Hindlimb muscle (tissue), 1 donor: ENCODE measurements at regions not wholly inside any gene's neighbourhood (a gene's known extent, or its start where the extent isn't known, plus 50 kb on each side); places are given as distances from the start of the nearest gene placed in this dataset.

Experiments
- DNase-seq: peaks from one replicate; pipeline ENCODE4 v3.0.0-alpha.2; 2013

DNA sequence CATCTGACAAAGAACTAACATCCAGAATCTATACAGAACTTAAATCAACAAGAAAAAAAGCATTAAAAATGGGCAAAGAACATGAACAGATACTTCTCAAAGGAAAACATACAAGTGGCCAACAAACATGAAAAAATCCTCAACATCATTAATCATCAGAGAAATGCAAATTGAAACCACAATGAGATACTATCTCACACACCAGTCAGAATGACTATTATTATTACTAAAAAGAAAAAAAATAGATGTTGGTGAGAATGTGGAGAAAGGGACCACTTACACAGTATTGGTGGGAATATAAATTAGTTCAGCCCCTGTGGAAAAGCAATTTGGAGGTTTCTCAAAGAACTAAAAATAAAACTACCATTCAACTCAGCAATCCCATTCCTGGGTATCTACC is 89.1 kb upstream of the ADO start:
- DNase-seq = no peak

DNA sequence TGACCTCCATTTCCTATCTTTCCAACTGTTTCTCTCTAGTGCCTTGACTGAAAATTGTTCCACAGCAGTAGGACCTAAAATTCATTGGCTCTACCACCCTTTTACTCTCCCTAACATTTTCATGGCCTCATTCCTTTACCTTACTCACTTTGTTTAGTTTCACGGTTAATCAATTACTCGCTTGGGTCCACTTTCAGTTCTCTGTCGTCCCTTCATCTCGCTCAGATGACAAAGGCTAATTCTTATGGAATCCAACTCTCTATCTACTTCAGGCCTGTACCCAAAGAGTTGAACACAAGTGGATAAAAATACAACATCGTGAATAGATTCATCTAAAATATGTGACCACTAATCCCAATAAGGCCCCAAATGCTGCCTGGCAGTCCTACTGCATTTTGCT is 85.9 kb upstream of the ADO start:
- no peak for DNase-seq

DNA sequence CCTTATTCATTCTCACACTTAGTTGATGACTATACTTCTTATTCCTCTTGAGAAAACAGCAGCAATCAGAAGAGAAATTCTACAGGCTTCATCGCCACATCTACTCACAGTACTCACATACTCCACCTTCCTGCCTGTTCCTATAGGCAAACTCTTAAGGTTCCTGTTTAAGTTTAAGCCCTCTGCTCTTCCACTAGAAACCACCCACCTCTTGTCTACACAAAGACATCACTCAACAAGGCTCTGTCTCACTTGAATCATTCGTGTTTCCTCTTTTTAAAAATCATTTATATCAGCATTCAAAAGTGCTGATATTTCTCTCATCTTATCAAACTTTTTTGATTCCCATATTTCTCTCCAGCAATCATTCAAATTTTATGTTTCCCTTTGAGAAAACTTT is 85.5 kb upstream of the ADO start:
- no peak for DNase-seq

DNA sequence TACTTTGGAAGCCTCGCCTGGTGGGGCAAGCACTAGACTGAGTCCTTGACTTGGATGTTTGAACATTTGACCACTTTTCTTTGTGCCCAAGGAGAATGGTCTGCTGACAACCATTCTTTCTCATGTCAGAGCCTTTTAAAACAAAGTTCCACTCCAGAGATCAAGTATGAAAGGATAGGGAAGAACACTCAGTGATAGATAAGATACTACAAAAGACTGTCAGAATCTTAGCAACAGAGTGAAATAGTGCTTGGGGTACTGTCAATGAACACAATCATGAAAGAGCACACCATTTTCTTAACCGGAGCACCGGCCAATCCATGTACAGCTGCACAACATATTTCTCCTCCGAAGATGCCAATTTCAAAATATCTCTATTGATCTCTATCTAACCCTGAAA is 82.8 kb upstream of the ADO start:
- DNase-seq = no peak

DNA sequence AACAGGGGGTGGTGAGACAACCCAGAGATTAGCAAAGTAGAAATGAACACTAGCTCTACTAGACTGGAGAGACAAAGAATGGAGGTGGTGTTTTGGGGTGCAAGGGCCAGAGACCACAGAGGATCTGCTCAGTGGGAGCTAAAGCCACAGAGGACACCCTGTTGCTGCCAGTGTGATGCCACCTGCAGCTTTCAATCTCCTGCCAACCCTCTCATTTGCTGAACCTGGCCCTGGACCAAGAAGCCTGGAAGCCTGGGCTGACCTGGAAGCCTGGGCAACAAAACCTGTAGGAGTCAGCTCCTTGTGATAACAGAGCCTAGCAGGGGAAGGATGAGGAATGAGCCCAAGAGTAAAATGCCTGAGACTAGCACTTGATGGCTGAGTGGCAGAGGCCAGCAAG is 81.1 kb upstream of the ADO start:
- DNase-seq = no peak

DNA sequence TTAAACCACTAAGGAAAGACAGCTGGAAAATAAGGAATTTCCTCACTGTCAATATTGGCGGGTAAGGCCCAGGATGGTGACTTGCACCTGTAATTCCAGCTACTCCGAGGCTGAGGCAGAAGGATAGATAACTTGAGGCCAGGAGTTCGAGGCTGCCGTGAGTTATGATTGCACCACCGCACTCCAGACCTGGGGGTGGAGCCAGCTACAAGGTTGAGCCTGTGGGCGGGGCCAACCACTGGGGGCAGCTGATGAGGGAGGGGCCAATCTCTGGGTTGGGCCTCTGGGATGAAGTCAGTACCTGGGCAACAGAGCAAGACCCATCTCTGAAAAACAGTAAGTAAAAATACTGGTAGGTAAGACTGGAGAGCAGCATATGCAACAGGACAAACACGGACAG is 80.1 kb upstream of the ADO start:
- no peak for DNase-seq

DNA sequence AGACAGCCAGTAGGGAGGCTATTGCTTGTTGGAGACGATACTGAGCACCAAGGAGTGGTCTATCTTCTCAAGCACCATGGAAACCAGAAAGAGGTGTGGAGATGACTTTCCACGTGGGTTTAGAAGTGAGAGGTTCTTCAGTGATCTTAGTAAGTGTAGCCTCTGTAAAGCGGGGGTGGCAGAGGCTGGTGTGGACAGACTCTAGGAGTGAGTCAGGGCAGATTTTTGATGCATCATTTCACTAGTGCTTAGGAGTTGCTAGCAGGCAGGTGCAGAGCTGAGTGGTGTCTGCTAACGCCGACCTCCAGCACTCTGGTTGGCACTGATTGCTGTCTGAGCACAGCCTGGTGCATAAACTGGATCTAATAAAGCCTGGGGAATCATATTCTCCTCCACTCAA is 78.4 kb upstream of the ADO start:
- DNase-seq = no peak

DNA sequence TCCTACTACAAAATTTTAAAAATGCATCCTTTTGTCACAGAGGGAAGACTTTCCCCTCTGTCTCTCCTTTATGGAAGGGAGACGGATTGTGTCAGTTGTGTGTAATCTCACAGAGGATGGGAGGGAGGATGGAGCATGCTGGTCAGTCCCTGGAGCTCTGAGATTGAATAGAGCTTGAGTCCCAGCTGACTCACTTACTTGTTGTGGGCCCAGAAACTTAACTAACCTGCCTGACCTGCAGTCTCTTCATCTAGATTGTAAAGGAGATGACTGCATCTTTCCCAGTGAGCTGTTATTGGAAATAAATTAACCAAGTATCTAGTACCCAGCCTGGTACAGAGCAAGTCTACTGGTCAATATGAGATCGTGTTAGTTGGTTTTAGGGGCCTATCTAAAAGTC is 77.9 kb upstream of the ADO start:
- DNase-seq = no peak

DNA sequence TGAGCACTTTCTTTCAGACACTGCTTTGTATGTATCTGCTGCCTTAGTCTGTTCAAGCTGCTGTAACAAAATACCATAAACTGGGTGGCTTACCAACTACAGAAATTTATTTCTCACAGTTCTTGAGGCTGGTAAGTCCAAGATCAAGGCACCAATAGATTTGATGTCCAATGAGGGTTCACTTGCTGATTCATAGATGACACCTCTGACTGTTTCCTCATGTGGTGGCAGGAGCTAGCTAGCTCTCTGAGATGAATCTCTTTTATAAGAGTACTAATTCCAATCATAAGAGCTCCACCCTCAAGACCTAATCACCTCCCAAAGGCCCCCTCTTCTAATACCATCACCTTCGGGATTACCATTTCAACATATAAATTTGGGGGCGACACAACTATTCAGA is 76.6 kb upstream of the ADO start:
- no peak for DNase-seq

DNA sequence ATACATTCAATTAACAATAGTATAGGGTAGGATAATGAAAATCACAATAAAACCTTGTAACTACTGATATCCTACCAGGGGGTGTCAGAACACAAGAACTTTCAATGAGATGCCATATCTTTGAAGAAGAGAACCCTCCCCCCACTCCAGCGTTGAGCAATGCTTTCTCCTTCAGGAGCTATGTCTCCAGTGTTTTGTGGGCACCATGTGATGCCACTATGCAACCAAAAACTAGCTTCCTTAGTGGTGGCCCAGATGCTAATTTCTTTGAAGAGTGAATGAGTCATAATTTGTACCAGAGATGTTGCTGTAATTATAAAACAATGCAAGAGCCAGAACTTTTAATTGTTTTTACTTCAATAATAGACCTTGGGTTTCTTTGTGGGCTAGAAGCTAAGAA is 76.0 kb upstream of the ADO start:
- DNase-seq = no peak

DNA sequence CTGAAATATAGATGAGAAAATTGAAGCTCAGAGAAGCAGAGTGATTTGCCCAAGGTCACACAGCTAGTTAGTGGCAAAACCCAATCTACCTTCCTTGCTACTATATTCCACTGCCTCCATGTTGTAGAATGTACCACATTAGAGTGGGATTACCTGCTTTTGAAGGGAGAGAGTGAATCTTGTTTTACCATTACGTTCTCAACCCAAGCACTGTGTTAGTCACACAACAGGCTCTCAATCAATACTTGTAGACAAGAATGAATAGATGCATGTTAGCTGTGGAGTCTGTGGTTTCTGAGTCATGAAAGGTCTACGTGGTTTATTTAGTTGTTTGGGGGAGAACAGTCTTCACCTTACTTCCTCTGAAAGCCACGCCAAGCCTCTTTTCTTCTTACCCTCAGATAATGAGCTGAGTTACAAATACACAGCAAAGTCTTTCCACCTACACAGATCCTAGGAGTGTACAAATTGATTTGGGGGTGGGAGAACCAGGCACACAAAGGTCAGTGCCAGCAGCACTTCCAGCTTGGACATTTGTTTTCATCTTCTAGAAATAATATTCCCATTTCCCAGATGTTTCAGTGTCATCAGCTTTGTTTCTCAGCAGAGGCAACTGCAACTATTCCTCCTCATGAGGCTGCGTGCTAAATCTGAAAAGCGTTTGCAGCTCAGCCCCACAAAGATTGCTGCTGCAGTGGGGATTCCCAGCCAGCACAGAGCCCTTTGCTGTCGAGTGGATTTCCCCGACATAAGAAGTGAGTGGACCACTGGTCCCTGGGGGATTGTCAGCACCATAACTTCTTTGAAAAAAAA is 71.5 kb upstream of the ADO start:
- DNase-seq = no peak

DNA sequence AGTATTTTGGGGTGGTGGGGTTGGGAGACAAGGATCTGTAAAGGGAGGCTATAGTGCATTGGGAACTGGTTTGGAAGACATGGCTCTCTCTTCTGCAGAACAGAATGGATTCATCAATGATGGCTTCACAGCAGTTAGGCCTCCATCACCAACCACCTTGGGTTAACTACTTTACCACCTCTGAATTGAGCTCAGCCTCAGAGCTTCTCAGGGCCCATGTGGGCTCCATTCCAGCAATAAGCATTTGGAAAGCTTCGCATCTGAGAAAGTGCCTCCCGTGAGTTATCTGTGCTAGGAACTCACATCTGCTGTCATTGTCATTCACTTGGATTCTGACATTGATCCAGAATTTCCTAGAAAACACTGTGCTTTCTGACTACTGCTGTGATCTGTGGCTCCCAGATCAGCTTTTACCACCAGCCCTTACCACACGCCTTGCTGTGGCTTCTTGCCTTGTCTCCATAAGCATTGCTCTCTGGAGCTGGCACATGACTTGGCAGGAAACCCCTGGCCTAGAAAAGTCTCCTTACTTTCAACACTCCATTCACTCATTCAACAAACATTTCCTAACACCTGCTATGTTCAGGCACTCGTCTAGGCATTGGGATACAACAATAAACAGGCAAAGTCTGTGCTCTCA is 70.7 kb upstream of the ADO start:
- DNase-seq = no peak

DNA sequence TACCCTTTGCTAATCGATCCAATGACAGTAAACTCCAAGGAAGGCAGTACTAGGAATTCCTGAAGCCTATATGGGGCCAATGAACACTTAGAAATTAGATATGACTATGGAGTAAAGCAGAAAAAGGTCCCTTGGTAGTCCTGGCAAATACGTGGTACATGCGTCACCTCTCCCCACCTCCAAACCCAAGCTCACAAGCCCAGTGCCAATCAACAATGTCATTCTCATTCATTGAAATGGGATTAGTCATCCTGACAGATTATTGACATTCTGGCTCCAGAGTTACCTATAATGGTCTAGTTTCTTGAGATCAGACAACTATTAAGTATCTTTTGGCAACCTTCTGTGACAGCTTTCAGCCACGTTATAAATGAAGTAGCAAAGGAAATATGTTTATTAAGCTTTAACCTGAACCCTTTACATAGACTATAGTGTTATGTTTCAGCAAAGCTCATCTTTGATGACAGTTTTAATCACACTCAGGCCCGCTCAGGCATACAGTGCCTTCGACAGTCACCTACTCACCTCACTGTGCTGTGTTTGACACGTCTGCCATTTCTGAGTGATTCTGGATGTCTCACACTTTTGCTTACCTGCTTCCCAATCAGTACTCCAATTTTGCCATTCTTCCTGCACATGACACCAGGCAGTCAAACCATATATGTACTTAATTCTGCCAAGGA is 69.6 kb upstream of the ADO start:
- no peak for DNase-seq

DNA sequence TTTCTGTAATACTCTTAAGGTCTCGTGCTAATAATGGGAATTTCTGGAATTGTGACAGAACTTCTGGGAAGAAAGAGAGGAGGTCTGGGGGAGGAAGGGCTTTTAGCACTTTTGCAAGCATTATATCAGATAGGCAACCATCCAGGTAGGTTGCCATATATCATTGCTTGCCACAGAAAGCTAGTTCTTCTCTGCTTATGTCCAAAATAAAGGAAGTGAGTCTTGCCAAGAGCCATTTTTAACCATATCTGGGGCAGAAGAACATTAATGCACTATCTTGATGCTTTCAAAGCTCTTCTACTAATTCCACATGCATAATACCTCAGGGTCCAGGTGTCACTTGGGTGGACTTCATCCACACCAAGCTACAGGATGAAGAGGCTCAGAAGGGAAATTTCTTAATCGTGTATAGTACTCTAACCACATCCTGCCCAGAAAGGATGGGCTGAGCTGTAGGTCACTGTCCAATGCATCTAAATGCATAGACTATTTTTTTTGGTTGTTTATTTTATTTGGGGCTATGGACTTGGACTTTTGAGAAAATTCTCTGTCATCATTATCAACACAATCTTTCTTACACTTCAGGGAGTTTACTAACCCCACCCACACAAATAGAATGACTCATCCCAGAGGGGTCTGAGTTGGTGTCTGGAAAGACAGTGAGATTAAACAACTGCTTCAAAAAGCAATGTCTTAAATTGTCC is 68.9 kb upstream of the ADO start:
- DNase-seq = no peak

DNA sequence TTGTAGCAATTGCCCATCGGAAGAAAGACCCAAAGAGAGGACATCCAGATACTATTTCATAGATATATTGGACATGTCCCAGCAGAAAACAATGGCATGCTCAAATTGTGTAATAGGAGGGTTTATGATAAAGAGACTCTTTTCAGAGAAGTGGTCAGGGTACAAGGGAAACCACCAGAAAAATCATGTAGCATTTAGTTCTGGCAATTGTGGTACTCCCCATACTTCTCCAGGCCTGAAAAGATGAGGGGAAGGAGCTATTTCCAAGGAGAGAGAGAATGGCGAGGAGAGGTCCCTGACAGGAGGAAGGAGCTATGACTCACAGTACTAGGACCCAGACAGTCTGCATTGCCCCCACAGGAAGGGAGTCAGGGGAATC is 68.4 kb upstream of the ADO start:
- no peak for DNase-seq

DNA sequence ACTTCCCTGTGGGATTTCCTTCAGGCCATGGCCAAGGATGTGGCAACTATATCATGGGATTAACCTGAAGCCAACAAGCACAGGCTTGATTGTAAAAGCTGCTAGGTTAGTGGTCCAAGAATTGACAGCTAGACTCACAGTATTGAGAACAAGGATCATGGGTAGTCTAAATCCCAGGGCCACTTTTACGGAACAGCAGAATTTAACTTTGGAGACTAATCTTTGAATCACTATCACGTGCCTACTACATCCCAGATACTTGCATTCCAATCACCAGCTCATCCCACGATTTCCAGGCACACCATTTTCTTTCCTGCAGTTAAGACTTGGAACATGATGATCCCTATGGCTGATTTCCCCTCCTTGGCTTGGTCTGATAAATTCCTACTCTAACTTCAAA is 65.6 kb upstream of the ADO start:
- no peak for DNase-seq

DNA sequence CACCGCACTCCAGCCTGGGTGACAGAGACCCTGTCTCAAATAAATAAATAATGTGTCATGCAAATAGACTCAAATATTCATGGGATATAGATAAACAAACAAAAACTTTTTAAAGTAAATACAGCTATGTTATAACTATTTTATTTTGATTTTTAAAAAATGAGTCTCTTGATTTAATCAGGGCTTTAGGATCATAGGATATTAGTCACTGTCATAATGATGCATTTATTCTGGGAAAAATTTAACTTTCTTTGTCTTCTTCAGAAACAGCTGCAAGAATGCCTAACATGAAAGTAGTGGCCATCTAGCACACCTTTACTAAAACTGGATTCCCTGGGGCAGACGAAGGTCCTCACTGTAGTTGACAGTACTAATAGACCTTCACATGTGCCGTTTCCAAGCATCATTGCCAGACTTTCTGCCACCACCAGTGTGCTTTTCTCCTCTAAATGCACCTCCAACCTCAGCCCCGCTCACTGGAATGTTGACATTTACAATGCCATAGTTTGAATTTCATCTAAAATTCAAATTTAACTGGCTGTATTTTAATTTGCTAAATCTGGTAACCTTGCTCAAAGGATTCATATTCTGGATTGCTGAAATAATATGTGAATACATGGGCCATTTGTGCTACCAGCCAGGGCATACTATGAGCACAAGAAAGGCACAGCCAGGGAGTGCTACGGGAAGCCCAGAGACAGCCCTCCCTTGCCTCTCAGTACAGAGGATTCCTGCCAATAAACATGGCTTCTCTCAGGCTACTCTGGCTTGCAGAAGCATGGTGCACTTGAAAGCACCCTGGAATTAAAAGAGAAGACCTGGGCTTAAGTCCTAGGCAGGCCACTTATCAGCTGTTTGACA is 63.4 kb upstream of the ADO start:
- DNase-seq = no peak

DNA sequence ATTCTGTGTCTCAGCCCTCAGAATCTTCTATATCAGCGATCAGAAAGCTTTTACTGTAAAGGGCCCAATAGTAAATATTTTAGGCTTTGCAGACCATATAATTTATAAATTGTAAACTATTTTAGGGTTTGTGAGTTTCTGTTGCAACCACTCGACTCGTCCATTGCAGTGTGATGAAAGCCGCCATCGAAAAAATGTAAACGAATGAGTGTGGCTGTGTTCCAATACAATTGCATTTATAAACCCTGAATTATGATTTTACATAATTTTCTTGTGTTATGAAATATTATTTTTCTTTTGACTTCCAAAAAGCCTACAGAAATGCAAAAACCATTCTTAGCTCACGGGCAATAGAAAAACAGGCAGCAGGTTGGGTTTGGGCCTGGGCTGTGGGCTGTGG is 62.5 kb upstream of the ADO start:
- DNase-seq = no peak

DNA sequence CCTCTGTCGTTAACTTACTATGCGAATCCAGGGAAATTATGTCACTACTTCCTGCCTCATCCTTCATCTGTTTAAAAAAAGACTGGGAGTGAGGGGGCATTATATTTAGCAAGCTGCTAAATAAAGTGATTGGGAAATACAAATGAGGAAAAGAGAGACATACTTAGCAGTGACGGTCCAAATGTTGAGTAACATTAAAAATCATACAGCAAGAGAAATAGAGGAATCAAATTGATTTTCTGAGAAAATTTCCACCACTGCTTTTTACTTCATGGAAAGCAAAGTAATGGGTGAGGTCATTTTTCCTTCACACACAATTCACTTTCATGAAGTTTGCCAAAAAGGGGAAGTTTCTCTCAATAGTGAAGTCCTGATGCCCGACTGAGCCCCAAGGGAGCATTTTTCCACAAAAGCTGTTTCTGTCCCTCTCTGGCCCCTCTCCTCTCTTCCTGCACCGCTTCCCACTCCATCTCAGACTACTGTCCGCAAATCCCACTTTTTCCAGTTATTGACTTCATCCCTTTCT is 61.9 kb upstream of the ADO start:
- DNase-seq = peak; percentile 25

DNA sequence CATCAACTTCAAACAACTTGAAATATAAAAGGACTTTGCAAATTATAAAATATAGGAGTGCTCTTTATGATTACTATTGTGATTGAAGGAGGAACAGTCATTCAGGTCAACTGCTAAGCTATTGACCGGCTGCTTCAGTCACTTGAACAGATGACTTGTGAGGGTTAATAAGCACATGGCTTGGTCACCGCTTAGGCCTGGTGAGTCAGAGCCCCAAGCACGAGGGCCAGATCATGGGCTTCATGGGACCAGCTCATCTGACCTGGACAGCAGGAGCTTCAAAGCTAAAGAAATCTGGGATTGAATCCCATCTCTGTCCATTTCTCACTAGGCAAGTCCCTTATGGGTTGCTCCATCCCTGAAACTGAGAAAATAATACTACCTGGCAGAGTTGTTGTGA is 60.4 kb upstream of the ADO start:
- no peak for DNase-seq

DNA sequence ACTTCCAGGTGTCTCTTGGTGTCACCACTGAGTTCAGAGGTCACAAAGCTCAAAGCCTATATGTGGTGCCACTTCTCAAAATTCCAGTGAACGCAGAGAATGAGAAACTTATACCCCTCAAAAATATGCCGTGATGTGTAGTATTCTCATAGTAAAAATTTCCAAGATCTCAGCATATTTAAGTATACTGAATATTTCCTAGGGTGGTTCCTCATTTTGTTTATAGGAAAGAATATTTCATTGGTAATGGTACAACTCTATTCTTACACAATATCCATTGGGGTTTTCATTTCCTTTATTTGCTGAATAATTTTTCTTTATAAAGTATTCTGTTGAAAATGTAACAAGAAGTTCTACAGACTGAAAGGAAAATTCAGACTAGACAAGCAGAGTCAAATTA is 58.9 kb upstream of the ADO start:
- DNase-seq = no peak
